A549 (cell line): ENCODE measurements at regions not wholly inside any gene's neighbourhood (a gene's known extent, or its start where the extent isn't known, plus 50 kb on each side); places are given as distances from the start of the nearest gene placed in this dataset.
A peak's percentile ranks its signal among the peaks of the same experiment; 100 is the strongest.

Experiments used
- ATAC-seq, 2 experiments: fragments of 200-7000 bp in 1 of 2; fragments of >200 bp in 1 of 2; cut with Nextera tagmentation in 1 of 2; cut with Tn5 transposase in 1 of 2; 3 replicates each; pipeline versions ENCODE4 v1.8.0 to v1.9.1; 2018 to 2020; ENCODE audit warnings: mild to moderate bottlenecking in 1 of 2, moderate library complexity in 1 of 2
- CTCF ChIA-PET: fragments of 300-600 bp; sonication (Branson Sonifier 250); formaldehyde crosslinking; extraction: SDS; loops from one replicate; lab custom pipeline; 2021; ENCODE audit warnings: antibody characterized with exemption, inconsistent platforms; lab: Yijun Ruan, JAX
- POLR2A ChIA-PET: fragments of 350-600 bp; formaldehyde crosslinking; extraction: SDS; loops from one replicate; lab custom pipeline; 2021; ENCODE audit warnings: antibody characterized with exemption, inconsistent platforms; lab: Yijun Ruan, JAX
- DNase-seq, 2 experiments: peaks; one replicate each; pipeline versions ENCODE4 v3.0.0 to v3.0.0-alpha.2; 2011 to 2016; ENCODE audit warnings: low read depth in 1 of 2, low spot score in 1 of 2
- FAIRE-seq: peaks from 2 replicates; lab custom pipeline; 2011; peaks lifted over from hg19 to GRCh38; lab: Jason Lieb, UNC
- H3K27ac ChIP-seq, 2 experiments: fragments of >200 bp; sonication (Bioruptor Twin); formaldehyde crosslinking; 3 replicates each; pipeline ENCODE4 v1.5.1; 2016 to 2017
- H3K4me1 ChIP-seq: fragments of >200 bp; sonication (Bioruptor Twin); formaldehyde crosslinking; 3 replicates; pipeline ENCODE4 v1.6.1; 2016
- H3K4me2 ChIP-seq: fragments of >200 bp; sonication (Bioruptor Twin); formaldehyde crosslinking; 3 replicates; pipeline ENCODE4 v1.6.1; 2016
- H3K4me3 ChIP-seq: fragments of >200 bp; sonication (Bioruptor Twin); formaldehyde crosslinking; 3 replicates; pipeline ENCODE4 v1.5.1; 2016
- H3K9me3 ChIP-seq: fragments of >200 bp; sonication (Bioruptor Twin); formaldehyde crosslinking; 3 replicates; pipeline ENCODE4 v1.6.1; 2016
- CEBPB ChIP-seq, 2 experiments: fragments of >200 bp in 1 of 2; sonication (Bioruptor Twin) in 1 of 2; formaldehyde crosslinking in 1 of 2; IDR thresholded peaks; 2 replicates each; pipeline ENCODE4 v1.6.1; 2012 to 2016
- CHD2 ChIP-seq: fragments of 150-350 bp; IDR thresholded peaks from 2 replicates; pipeline ENCODE4 v1.6.1; 2014; ENCODE audit warnings: low read length; ENCODE audit not compliant: partially characterized antibody
- EP300 ChIP-seq, 2 experiments: fragments of >200 bp; sonication (Bioruptor Twin); formaldehyde crosslinking; IDR thresholded peaks; 2 replicates in 1 of 2; 3 replicates in 1 of 2; pipeline ENCODE4 v1.6.1; 2016 to 2017
- ESRRA ChIP-seq: fragments of 150-350 bp; IDR thresholded peaks from 2 replicates; pipeline ENCODE4 v1.6.1; 2014; ENCODE audit warnings: mild to moderate bottlenecking, low read length, borderline replicate concordance
- FOSL2 ChIP-seq, 2 experiments: fragments of 450-650 bp in 1 of 2; fragments of >200 bp in 1 of 2; sonication (Bioruptor Twin) in 1 of 2; formaldehyde crosslinking; IDR thresholded peaks; 2 replicates each; pipeline versions ENCODE4 v1.5.0 to v1.6.1; 2016 to 2020; ENCODE audit warnings: mild to moderate bottlenecking in 1 of 2, moderate library complexity in 1 of 2
- HDAC2 ChIP-seq: fragments of 200-600 bp; sonication (generic); IDR thresholded peaks from 2 replicates; pipeline ENCODE4 v1.6.1; 2016
- HOXB5 ChIP-seq: fragments of 250-450 bp; sonication (Bioruptor Pico); IDR thresholded peaks from 2 replicates; pipeline ENCODE4 v1.5.0; 2020; ENCODE audit warnings: mild to moderate bottlenecking, moderate library complexity
- MAFK ChIP-seq: fragments of 450-650 bp; IDR thresholded peaks from 2 replicates; pipeline ENCODE4 v1.6.1; 2014; ENCODE audit not compliant: partially characterized antibody
- RCOR1 ChIP-seq: fragments of 150-350 bp; IDR thresholded peaks from 2 replicates; pipeline ENCODE4 v1.6.1; 2014; ENCODE audit warnings: antibody characterized with exemption, low read length, low read depth
- SREBF2 ChIP-seq: fragments of 450-650 bp; IDR thresholded peaks from 2 replicates; pipeline ENCODE4 v1.6.1; 2014; ENCODE audit warnings: mild to moderate bottlenecking, moderate library complexity
- ZC3H11A ChIP-seq: fragments of 450-650 bp; IDR thresholded peaks from 2 replicates; pipeline ENCODE4 v1.6.1; 2014; ENCODE audit warnings: antibody characterized with exemption, mild to moderate bottlenecking
- ZNF302 ChIP-seq: fragments of 250-450 bp; sonication (Bioruptor Pico); IDR thresholded peaks from 2 replicates; pipeline ENCODE4 v1.9.0; 2021; ENCODE audit warnings: inconsistent platforms, mild to moderate bottlenecking, moderate library complexity
- WGBS: methylation state at CpG from one replicate; pipeline ENCODE4 v1.1.6; 2017; ENCODE audit errors: missing lambda C conversion rate; 5-methylcytosine and 5-hydroxymethylcytosine counted together
- TF ChIP-seq, protein P1 (sequence below): fragments of >200 bp; sonication (Bioruptor Twin); formaldehyde crosslinking; IDR thresholded peaks from 2 replicates; pipeline ENCODE4 v1.6.1; 2016
- TF ChIP-seq, protein P2 (sequence below): fragments of >200 bp; sonication (Bioruptor Twin); formaldehyde crosslinking; IDR thresholded peaks from 3 replicates; pipeline ENCODE4 v1.6.1; 2016
- TF ChIP-seq, protein P3 (sequence below): fragments of >200 bp; sonication (Bioruptor Twin); formaldehyde crosslinking; IDR thresholded peaks from 3 replicates; pipeline ENCODE4 v1.5.1; 2016
- TF ChIP-seq, protein P4 (sequence below): fragments of 450-650 bp; IDR thresholded peaks from 2 replicates; pipeline ENCODE4 v1.6.1; 2014; ENCODE audit warnings: antibody characterized with exemption
- TF ChIP-seq, protein P5 (sequence below): IDR thresholded peaks from 2 replicates; pipeline ENCODE4 v1.6.1; 2012
- TF ChIP-seq, protein P6 (sequence below): fragments of 200-600 bp; sonication (generic); IDR thresholded peaks from 2 replicates; pipeline ENCODE4 v1.6.1; 2016; ENCODE audit warnings: antibody characterized with exemption, mild to moderate bottlenecking, moderate library complexity

DNA sequence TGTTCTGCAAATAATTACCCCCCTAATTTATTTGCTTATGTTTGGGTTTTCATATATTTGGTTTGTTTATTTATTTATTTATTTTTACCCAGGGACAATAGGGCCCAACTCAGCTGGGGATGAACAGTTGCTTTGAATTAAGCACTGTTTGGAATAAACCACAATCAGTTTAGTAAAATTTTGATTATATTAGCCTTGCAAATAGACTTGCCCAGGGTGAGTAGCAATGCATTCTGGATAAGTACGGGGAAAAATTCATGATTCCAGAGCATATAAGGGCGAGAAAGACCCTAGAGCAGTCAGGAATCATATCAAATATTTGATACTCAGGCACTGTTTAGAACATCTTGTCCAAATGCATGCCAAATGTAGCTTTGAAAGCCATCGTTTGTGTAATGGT lies 242.7 kb downstream of the OMA1 start (continued):
- TF ChIP-seq ESRRA (no peak), CEBPB (IDR thresholded peaks at IDR 0.05) (no peak), HDAC2 (no peak), HOXB5 (CRISPR knock-in tag) (no peak)

DNA sequence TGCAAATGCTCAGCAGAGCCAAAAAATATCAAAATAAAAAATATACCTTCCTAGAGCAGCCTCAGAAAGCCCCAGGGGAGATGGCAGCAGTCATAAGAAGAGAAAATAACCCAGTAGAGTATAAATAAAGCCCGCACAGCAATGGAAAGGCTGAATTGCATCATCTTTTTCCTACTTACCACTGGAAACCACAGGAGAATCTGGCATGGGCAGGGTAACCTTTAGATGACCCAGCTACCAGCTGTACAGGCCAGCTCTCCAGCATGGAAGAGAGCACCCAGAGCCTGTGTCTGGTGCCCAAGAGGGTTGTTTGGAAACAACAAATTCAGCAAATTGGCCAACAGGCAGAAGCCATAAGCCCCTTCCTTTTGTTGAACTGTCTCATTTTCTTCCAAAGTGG lies 253.1 kb downstream of the OMA1 start:
- Histone ChIP-seq H3K4me3 (no peak overlapping the region), H3K9me3 (no peaks in the 10 kb centered on the region), H3K27ac (no peak overlapping the region), H3K4me1 (no peaks in the 10 kb centered on the region), H3K4me2 (no peak overlapping the region)
- no peak for ATAC-seq
- ChIA-PET POLR2A (no interaction called here), CTCF (no interaction called here)
- no peak for DNase-seq
- TF ChIP-seq, protein P1, sequence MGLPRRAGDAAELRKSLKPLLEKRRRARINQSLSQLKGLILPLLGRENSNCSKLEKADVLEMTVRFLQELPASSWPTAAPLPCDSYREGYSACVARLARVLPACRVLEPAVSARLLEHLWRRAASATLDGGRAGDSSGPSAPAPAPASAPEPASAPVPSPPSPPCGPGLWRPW: no peak
- TF ChIP-seq MAFK (no peak), CHD2 (no peak), ZC3H11A (no peak), FOSL2 (IDR thresholded peaks at IDR 0.05) (no peak), FOSL2 (CRISPR knock-in tag; IDR thresholded peaks at IDR 0.05) (no peak), SREBF2 (no peak), EP300 (IDR thresholded peaks at IDR 0.05) (no peak), CEBPB (IDR thresholded peaks at IDR 0.05) (no peak), ZNF302 (no peak), HOXB5 (CRISPR knock-in tag) (no peak)
- TF ChIP-seq, protein P2, sequence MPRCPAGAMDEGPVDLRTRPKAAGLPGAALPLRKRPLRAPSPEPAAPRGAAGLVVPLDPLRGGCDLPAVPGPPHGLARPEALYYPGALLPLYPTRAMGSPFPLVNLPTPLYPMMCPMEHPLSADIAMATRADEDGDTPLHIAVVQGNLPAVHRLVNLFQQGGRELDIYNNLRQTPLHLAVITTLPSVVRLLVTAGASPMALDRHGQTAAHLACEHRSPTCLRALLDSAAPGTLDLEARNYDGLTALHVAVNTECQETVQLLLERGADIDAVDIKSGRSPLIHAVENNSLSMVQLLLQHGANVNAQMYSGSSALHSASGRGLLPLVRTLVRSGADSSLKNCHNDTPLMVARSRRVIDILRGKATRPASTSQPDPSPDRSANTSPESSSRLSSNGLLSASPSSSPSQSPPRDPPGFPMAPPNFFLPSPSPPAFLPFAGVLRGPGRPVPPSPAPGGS: no peak
- TF ChIP-seq, protein P3, sequence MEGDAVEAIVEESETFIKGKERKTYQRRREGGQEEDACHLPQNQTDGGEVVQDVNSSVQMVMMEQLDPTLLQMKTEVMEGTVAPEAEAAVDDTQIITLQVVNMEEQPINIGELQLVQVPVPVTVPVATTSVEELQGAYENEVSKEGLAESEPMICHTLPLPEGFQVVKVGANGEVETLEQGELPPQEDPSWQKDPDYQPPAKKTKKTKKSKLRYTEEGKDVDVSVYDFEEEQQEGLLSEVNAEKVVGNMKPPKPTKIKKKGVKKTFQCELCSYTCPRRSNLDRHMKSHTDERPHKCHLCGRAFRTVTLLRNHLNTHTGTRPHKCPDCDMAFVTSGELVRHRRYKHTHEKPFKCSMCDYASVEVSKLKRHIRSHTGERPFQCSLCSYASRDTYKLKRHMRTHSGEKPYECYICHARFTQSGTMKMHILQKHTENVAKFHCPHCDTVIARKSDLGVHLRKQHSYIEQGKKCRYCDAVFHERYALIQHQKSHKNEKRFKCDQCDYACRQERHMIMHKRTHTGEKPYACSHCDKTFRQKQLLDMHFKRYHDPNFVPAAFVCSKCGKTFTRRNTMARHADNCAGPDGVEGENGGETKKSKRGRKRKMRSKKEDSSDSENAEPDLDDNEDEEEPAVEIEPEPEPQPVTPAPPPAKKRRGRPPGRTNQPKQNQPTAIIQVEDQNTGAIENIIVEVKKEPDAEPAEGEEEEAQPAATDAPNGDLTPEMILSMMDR: no peak
- TF ChIP-seq, protein P4, sequence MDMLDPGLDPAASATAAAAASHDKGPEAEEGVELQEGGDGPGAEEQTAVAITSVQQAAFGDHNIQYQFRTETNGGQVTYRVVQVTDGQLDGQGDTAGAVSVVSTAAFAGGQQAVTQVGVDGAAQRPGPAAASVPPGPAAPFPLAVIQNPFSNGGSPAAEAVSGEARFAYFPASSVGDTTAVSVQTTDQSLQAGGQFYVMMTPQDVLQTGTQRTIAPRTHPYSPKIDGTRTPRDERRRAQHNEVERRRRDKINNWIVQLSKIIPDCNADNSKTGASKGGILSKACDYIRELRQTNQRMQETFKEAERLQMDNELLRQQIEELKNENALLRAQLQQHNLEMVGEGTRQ: no peak
- TF ChIP-seq, protein P5, sequence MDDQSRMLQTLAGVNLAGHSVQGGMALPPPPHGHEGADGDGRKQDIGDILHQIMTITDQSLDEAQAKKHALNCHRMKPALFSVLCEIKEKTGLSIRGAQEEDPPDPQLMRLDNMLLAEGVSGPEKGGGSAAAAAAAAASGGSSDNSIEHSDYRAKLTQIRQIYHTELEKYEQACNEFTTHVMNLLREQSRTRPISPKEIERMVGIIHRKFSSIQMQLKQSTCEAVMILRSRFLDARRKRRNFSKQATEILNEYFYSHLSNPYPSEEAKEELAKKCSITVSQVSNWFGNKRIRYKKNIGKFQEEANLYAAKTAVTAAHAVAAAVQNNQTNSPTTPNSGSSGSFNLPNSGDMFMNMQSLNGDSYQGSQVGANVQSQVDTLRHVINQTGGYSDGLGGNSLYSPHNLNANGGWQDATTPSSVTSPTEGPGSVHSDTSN: no peak
- FAIRE-seq: no peak
- WGBS: 0% methylated on average over 1 of the region's 1 CpG

DNA sequence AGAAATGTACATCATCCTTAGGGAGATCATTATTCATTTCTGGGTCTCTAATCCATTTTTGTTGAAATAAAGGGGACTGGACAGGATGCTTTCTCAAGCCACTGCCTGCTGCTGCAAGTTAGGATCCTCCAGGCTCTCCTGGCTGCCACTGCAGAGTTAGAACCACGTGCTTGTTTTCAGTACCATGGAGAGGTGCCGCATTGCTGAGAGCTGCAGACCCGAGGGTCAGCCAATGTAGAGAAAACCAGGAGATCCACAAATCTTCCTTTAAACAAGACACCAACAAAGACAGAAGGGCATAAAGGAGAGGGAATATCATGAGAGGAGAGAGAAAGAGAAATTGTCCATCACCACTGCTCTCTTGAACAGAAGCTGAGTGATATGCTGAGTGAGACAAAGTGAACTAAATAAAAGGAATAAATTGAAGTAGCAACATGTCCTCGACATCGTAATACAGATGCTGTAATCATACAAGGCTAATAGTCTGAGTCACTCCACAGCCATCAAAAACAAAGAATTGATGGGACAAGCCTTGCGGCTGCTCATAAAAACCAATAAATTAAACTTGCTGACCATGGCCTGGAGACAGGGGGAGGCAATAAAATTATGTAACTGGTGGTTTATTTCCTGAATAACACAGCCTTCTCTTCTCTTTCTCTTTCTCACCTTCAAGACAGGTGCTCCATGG lies 255.7 kb downstream of the OMA1 start:
- POLR2A ChIA-PET: no interaction called here
- FAIRE-seq: no peak
- no peak for DNase-seq

More for the DNA sequence above, 255.7 kb downstream of the OMA1 start:
- WGBS: 15% methylated on average over 6 of the region's 6 CpGs
- TF ChIP-seq, protein P1: no peak
- TF ChIP-seq, protein P6, sequence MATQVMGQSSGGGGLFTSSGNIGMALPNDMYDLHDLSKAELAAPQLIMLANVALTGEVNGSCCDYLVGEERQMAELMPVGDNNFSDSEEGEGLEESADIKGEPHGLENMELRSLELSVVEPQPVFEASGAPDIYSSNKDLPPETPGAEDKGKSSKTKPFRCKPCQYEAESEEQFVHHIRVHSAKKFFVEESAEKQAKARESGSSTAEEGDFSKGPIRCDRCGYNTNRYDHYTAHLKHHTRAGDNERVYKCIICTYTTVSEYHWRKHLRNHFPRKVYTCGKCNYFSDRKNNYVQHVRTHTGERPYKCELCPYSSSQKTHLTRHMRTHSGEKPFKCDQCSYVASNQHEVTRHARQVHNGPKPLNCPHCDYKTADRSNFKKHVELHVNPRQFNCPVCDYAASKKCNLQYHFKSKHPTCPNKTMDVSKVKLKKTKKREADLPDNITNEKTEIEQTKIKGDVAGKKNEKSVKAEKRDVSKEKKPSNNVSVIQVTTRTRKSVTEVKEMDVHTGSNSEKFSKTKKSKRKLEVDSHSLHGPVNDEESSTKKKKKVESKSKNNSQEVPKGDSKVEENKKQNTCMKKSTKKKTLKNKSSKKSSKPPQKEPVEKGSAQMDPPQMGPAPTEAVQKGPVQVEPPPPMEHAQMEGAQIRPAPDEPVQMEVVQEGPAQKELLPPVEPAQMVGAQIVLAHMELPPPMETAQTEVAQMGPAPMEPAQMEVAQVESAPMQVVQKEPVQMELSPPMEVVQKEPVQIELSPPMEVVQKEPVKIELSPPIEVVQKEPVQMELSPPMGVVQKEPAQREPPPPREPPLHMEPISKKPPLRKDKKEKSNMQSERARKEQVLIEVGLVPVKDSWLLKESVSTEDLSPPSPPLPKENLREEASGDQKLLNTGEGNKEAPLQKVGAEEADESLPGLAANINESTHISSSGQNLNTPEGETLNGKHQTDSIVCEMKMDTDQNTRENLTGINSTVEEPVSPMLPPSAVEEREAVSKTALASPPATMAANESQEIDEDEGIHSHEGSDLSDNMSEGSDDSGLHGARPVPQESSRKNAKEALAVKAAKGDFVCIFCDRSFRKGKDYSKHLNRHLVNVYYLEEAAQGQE: peak; percentile 76
- TF ChIP-seq RCOR1: no peak
- H3K9me3 ChIP-seq: no peaks in the 10 kb centered on the region
- H3K4me2 ChIP-seq: no peak overlapping the region
- H3K4me1 ChIP-seq: no peaks in the 10 kb centered on the region
- no peak overlapping the region for H3K4me3 ChIP-seq
- no peak overlapping the region for H3K27ac ChIP-seq
- ATAC-seq: no peak
- CTCF ChIA-PET: no interaction called here
